Fibroblast of lung (primary cell): ENCODE measurements at regions not wholly inside any gene's neighbourhood (a gene's known extent, or its start where the extent isn't known, plus 50 kb on each side); places are given as distances from the start of the nearest gene placed in this dataset.

Experiments used
- DNase-seq, 2 donors: peaks; one replicate each; pipeline versions ENCODE4 v3.0.0 to v3.0.0-alpha.2; 2010; ENCODE audit warnings: low read depth in 2 of 2
- H2AFZ ChIP-seq: 2 replicates; pipeline ENCODE4 v1.5.1; 2012; ENCODE audit warnings: low read length, control low read depth, inconsistent platforms
- H3K27ac ChIP-seq: 2 replicates; pipeline ENCODE4 v1.5.1; 2011; ENCODE audit warnings: low read length, control low read depth; ENCODE audit not compliant: insufficient read depth
- H3K27me3 ChIP-seq: 2 replicates; pipeline ENCODE4 v1.5.1; 2011; ENCODE audit warnings: mild to moderate bottlenecking, low read length; ENCODE audit not compliant: control insufficient read depth, insufficient read depth
- H3K36me3 ChIP-seq: 2 replicates; pipeline ENCODE4 v1.5.1; 2011; ENCODE audit warnings: low read length; ENCODE audit not compliant: control insufficient read depth, insufficient read depth
- H3K4me1 ChIP-seq: 2 replicates; pipeline ENCODE4 v1.5.1; 2011; ENCODE audit warnings: low read length; ENCODE audit not compliant: control insufficient read depth, insufficient read depth; ENCODE audit errors: extremely low read depth
- H3K4me2 ChIP-seq: 2 replicates; pipeline ENCODE4 v1.5.1; 2011; ENCODE audit warnings: low read length, control low read depth; ENCODE audit not compliant: insufficient read depth; ENCODE audit errors: extremely low read depth
- H3K4me3 ChIP-seq, 4 experiments: fragments of 200-600 bp in 1 of 4; sonication (generic) in 1 of 4; replicated peaks in 1 of 4; 2 replicates each; pipeline ENCODE4 v1.5.1; 2011 to 2016; ENCODE audit warnings: low read length in 4 of 4, low read depth in 3 of 4, mild to moderate bottlenecking in 3 of 4, control low read depth in 2 of 4, inconsistent platforms in 1 of 4, mixed read lengths in 1 of 4; ENCODE audit not compliant: insufficient read depth in 1 of 4; ENCODE audit errors: control extremely low read depth in 1 of 4
- H3K79me2 ChIP-seq: 2 replicates; pipeline ENCODE4 v1.5.1; 2012; ENCODE audit warnings: mild to moderate bottlenecking, low read length, inconsistent platforms; ENCODE audit not compliant: control insufficient read depth, insufficient read depth
- H3K9ac ChIP-seq: 2 replicates; pipeline ENCODE4 v1.5.1; 2011; ENCODE audit warnings: mild to moderate bottlenecking, low read length, control low read depth; ENCODE audit not compliant: insufficient read depth
- H3K9me3 ChIP-seq: 2 replicates; pipeline ENCODE4 v1.5.1; 2012; ENCODE audit warnings: low read depth, low read length; ENCODE audit not compliant: control insufficient read depth, insufficient read depth
- H4K20me1 ChIP-seq: 2 replicates; pipeline ENCODE4 v1.5.1; 2011; ENCODE audit warnings: low read length; ENCODE audit not compliant: control insufficient read depth, insufficient read depth; ENCODE audit errors: extremely low read depth
- EZH2 ChIP-seq: IDR thresholded peaks from 2 replicates; pipeline ENCODE4 v1.5.1; 2012; ENCODE audit warnings: low read length, control low read depth, mild to moderate bottlenecking; ENCODE audit errors: missing control alignments
- TF ChIP-seq, protein P1 (sequence below), 2 donors: IDR thresholded peaks in 1 of 2; conservative IDR thresholded peaks in 1 of 2; 1 replicate in 1 of 2; 2 replicates in 1 of 2; pipeline ENCODE4 v1.5.1; 2011 to 2012; ENCODE audit warnings: low read length in 2 of 2, control low read depth in 1 of 2, inconsistent platforms in 1 of 2, low read depth in 1 of 2, mild to moderate bottlenecking in 1 of 2

DNA sequence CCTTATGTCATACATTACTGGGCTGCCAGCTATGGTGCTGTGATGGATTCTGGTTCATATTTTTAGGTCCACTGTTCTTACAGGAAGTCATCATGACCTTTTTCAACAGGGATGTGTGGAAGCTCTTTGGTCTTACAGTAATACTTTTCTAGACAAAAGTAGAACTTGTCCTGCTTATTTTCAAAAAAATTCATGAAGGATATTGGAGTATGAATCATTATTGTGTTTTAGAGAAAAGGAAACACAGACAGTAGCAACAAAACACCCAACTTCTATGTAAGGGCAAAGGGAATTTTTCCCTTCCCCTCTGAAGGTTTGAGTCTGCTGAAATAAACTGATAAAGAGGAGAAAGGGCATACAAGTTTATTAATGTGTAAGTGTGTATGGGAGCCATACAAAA lies 54.7 kb upstream of the FAM9C start:
- Histone ChIP-seq H3K4me1 (peaks cover 4% of the 10 kb centered on the region), H3K27ac (no peak overlapping the region), H3K9me3 (no peaks in the 10 kb centered on the region), H3K4me2 (no peak overlapping the region), H3K36me3 (no peaks in the 10 kb centered on the region), H3K79me2 (no peaks in the 10 kb centered on the region), H4K20me1 (no peaks in the 10 kb centered on the region), H3K9ac (no peak overlapping the region), H3K4me3 (no peak overlapping the region), H2AFZ (no peak overlapping the region), H3K27me3 (no peaks in the 10 kb centered on the region)
- TF ChIP-seq, protein P1, sequence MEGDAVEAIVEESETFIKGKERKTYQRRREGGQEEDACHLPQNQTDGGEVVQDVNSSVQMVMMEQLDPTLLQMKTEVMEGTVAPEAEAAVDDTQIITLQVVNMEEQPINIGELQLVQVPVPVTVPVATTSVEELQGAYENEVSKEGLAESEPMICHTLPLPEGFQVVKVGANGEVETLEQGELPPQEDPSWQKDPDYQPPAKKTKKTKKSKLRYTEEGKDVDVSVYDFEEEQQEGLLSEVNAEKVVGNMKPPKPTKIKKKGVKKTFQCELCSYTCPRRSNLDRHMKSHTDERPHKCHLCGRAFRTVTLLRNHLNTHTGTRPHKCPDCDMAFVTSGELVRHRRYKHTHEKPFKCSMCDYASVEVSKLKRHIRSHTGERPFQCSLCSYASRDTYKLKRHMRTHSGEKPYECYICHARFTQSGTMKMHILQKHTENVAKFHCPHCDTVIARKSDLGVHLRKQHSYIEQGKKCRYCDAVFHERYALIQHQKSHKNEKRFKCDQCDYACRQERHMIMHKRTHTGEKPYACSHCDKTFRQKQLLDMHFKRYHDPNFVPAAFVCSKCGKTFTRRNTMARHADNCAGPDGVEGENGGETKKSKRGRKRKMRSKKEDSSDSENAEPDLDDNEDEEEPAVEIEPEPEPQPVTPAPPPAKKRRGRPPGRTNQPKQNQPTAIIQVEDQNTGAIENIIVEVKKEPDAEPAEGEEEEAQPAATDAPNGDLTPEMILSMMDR (conservative IDR thresholded peaks at IDR 0.05 in 1 of 2, IDR thresholded peaks at IDR 0.05 in 1 of 2; ENCODE audit: low read depth in 1 of 2, low read length in 2 of 2): no peak
- TF ChIP-seq EZH2: no peak
- DNase-seq: no peak

DNA sequence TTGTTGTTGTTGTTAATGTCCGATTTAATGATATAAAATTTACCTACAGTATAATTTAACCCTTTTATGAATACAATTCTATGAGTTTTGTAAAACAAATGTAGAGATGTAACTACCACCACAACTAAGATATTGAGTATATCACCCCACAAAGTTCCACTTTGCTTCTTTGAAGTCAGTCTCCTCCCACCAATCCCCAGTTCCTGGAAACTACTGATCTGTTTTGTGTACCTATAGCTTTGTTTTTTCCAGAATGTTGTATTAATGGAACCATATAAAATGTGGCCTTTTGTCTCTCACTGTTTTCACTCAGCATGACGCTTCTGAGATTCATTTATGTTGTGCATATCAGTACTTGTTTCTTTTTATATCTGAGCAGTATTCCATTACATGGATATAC lies 52.3 kb upstream of the FAM9C start:
- Histone ChIP-seq H2AFZ (no peak overlapping the region), H3K36me3 (no peaks in the 10 kb centered on the region), H4K20me1 (no peaks in the 10 kb centered on the region), H3K27ac (no peak overlapping the region), H3K27me3 (no peaks in the 10 kb centered on the region), H3K4me2 (no peak overlapping the region), H3K79me2 (no peaks in the 10 kb centered on the region), H3K4me1 (peaks cover 4% of the 10 kb centered on the region), H3K9ac (no peak overlapping the region), H3K9me3 (no peaks in the 10 kb centered on the region), H3K4me3 (no peak overlapping the region)
- no peak for TF ChIP-seq EZH2
- TF ChIP-seq, protein P1 (conservative IDR thresholded peaks at IDR 0.05 in 1 of 2, IDR thresholded peaks at IDR 0.05 in 1 of 2; ENCODE audit: low read depth in 1 of 2, low read length in 2 of 2): no peak
- DNase-seq: no peak

DNA sequence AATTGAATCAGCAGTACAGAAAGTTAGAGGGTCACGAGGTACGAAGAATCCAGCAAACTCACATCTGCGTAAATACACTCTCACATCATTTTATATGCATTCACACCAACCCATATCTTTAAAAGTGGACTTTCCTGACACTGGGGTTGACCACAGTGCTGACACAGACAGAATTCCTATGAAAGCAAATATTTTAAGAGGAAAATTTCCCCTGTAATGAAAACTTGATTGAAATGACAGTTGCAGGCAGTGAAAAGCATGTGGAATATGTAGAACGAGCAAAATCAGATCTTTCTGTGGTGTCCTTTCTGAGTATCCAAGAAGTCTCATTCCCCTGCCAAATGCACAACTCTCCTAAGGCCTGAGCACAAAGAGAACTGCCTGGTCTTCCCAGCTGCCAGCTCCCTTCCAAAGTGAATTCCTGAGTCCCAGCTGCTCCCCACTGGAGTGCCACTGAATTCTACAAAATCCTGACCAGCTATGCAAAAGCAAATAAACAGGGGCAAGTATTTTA lies 50.5 kb upstream of the FAM9C start:
- DNase-seq: peak; percentile 39 to 76
- H3K4me2 ChIP-seq: no peak overlapping the region

More for the DNA sequence above, 50.5 kb upstream of the FAM9C start:
- Histone ChIP-seq H3K27ac (no peak overlapping the region), H3K4me1 (no peaks in the 10 kb centered on the region), H2AFZ (no peak overlapping the region), H3K9me3 (no peaks in the 10 kb centered on the region), H3K27me3 (no peaks in the 10 kb centered on the region), H3K79me2 (no peaks in the 10 kb centered on the region), H3K4me3 (no peak overlapping the region), H3K9ac (no peak overlapping the region), H4K20me1 (no peaks in the 10 kb centered on the region), H3K36me3 (no peaks in the 10 kb centered on the region)
- no peak for TF ChIP-seq EZH2
- TF ChIP-seq, protein P1 (conservative IDR thresholded peaks at IDR 0.05 in 1 of 2, IDR thresholded peaks at IDR 0.05 in 1 of 2; ENCODE audit: low read depth in 1 of 2, low read length in 2 of 2): no peak
